ENCODE measurements at regions not wholly inside any gene's neighbourhood (a gene's known extent, or its start where the extent isn't known, plus 50 kb on each side); places are given as distances from the start of the nearest gene placed in this dataset.

- no peak overlapping the region for H3K4me3 ChIP-seq (ENCODE audit: low read length)
- DNase-seq (ENCODE audit: low read depth, low spot score), result no peak
These were observed 1158.5 kb downstream of the CDH18 start for GRCh38 chr5:18829539-18829938.

GRCh38 chr5:18850216-18850615 lies 1137.8 kb downstream of the CDH18 start:
- no peak for DNase-seq (ENCODE audit: low read depth, low spot score)
- H3K4me3 ChIP-seq (ENCODE audit: low read length), result no peak overlapping the region

GRCh38 chr5:18872978-18873377 lies 1115.0 kb downstream of the CDH18 start:
- DNase-seq (ENCODE audit: low read depth, low spot score), result no peak
- no peak overlapping the region for H3K4me3 ChIP-seq (ENCODE audit: low read length)

GRCh38 chr5:18876565-18876964 lies 1111.4 kb downstream of the CDH18 start:
- no peak for DNase-seq (ENCODE audit: low read depth, low spot score)
- H3K4me3 ChIP-seq (ENCODE audit: low read length), result no peak overlapping the region

- DNase-seq (ENCODE audit: low read depth, low spot score), result no peak
- no peak overlapping the region for H3K4me3 ChIP-seq (ENCODE audit: low read length)
These were observed 1106.4 kb downstream of the CDH18 start for GRCh38 chr5:18881615-18882014.

- no peak overlapping the region for H3K4me3 ChIP-seq (ENCODE audit: low read length)
- DNase-seq (ENCODE audit: low read depth, low spot score), result no peak
These were observed 1105.8 kb downstream of the CDH18 start for GRCh38 chr5:18882154-18882553.

- no peak overlapping the region for H3K4me3 ChIP-seq (ENCODE audit: low read length)
- DNase-seq (ENCODE audit: low read depth, low spot score), result no peak
These were observed 1099.2 kb downstream of the CDH18 start for GRCh38 chr5:18888821-18889220.

- DNase-seq (ENCODE audit: low read depth, low spot score), result no peak
- no peak overlapping the region for H3K4me3 ChIP-seq (ENCODE audit: low read length)
These were observed 1087.4 kb downstream of the CDH18 start for GRCh38 chr5:18900644-18901043.

- DNase-seq (ENCODE audit: low read depth, low spot score), result no peak
- H3K4me3 ChIP-seq (ENCODE audit: low read length), result no peak overlapping the region
These were observed 1067.0 kb downstream of the CDH18 start for GRCh38 chr5:18920966-18921365.

GRCh38 chr5:18932081-18932480 lies 1055.9 kb downstream of the CDH18 start:
- H3K4me3 ChIP-seq (ENCODE audit: low read length), result no peak overlapping the region

GRCh38 chr5:18944771-18945170 lies 1043.2 kb downstream of the CDH18 start:
- no peak for DNase-seq (ENCODE audit: low read depth, low spot score)
- H3K4me3 ChIP-seq (ENCODE audit: low read length), result no peak overlapping the region

More at GRCh38 chr5:18932081-18932480, 1055.9 kb downstream of the CDH18 start:
- no peak for DNase-seq (ENCODE audit: low read depth, low spot score)

GRCh38 chr5:18954239-18954638 lies 1033.8 kb downstream of the CDH18 start:
- H3K4me3 ChIP-seq (ENCODE audit: low read length), result no peak overlapping the region
- DNase-seq (ENCODE audit: low read depth, low spot score), result no peak

GRCh38 chr5:18959535-18959934 lies 1028.5 kb downstream of the CDH18 start:
- H3K4me3 ChIP-seq (ENCODE audit: low read length), result no peak overlapping the region
- DNase-seq (ENCODE audit: low read depth, low spot score), result no peak

- no peak for DNase-seq (ENCODE audit: low read depth, low spot score)
- H3K4me3 ChIP-seq (ENCODE audit: low read length), result no peak overlapping the region
These were observed 1026.8 kb downstream of the CDH18 start for GRCh38 chr5:18961234-18961633.

- H3K4me3 ChIP-seq (ENCODE audit: low read length), result no peak overlapping the region
- no peak for DNase-seq (ENCODE audit: low read depth, low spot score)
These were observed 1022.1 kb downstream of the CDH18 start for GRCh38 chr5:18965893-18966292.

GRCh38 chr5:18967637-18968036 lies 1020.4 kb downstream of the CDH18 start:
- no peak for DNase-seq (ENCODE audit: low read depth, low spot score)
- no peak overlapping the region for H3K4me3 ChIP-seq (ENCODE audit: low read length)

GRCh38 chr5:18968966-18969365 lies 1019.0 kb downstream of the CDH18 start:
- H3K4me3 ChIP-seq (ENCODE audit: low read length), result no peak overlapping the region
- DNase-seq (ENCODE audit: low read depth, low spot score), result no peak

- no peak for DNase-seq (ENCODE audit: low read depth, low spot score)
- no peak overlapping the region for H3K4me3 ChIP-seq (ENCODE audit: low read length)
These were observed 1018.0 kb downstream of the CDH18 start for GRCh38 chr5:18970000-18970399.

GRCh38 chr5:18972177-18972576 lies 1015.8 kb downstream of the CDH18 start:
- H3K4me3 ChIP-seq (ENCODE audit: low read length), result no peak overlapping the region
- no peak for DNase-seq (ENCODE audit: low read depth, low spot score)

- no peak overlapping the region for H3K4me3 ChIP-seq (ENCODE audit: low read length)
- DNase-seq (ENCODE audit: low read depth, low spot score), result no peak
These were observed 1012.4 kb downstream of the CDH18 start for GRCh38 chr5:18975624-18976023.

- no peak for DNase-seq (ENCODE audit: low read depth, low spot score)
- no peak overlapping the region for H3K4me3 ChIP-seq (ENCODE audit: low read length)
These were observed 1010.1 kb downstream of the CDH18 start for GRCh38 chr5:18977880-18978279.

GRCh38 chr5:18984559-18985080 lies 1003.4 kb downstream of the CDH18 start:
- no peak overlapping the region for H3K4me3 ChIP-seq (ENCODE audit: low read length)
- DNase-seq (ENCODE audit: low read depth, low spot score), result no peak
